HG02678 (cell line): ENCODE measurements at regions not wholly inside any gene's neighbourhood (a gene's known extent, or its start where the extent isn't known, plus 50 kb on each side); places are given as distances from the start of the nearest gene placed in this dataset.
"Not testable (repeated sequence)": the region's sequence is repeated elsewhere in the genome, so short reads cannot be mapped to it uniquely, and the experiment has no call there.

ENCODE experiments used
- ATAC-seq: cut with Tn5 transposase; IDR thresholded peaks from one replicate; pipeline ENCODE4 v1.9.1; 2021; ENCODE audit warnings: mild to moderate bottlenecking, moderate library complexity; ENCODE audit not compliant: unreplicated experiment

DNA sequence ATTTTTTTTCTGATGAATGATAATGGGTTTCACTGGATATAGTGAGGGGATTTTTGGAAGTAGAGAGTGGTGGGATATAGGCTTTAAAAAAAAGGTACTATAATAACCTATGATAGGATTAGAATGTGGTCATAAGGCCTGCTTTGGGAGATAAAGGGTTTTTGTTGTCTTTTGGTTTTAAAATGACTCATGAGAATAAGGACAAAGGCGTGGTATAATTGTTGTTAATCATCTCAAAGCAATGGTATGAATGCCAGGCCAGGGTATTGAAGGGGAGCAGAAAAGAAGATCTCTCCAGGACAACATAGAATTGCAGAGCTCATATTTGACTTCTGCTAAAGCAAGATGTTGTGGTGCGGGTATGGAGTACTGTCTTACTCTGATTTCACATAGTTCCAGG is 579.4 kb downstream of the JRKL start:
- ATAC-seq: no peak

- ATAC-seq: no peak
These were observed 588.9 kb downstream of the JRKL start for GRCh38 chr11:96978751-96979150.

GRCh38 chr11:96986516-96986915 is 596.7 kb downstream of the JRKL start:
- no peak for ATAC-seq

DNA sequence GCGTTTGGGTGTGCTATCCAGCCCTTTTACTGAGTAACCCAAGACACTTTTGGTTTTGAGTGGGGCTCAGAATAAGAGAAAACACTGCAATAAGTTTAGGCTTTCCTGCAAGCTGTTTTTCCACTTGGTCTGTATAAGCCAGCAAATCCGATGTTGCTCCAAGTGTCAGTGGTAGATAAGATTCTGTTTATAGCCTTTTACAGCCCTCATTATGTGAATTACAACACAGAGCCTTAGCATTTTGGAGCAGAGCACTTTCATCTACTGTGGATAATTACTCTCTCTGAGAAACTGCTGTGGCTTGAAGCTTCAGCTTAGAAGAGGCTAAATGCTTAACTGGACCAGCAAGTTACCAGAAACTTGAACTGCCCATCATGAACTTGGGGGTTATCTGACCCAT is 601.1 kb downstream of the JRKL start:
- ATAC-seq: no peak

DNA sequence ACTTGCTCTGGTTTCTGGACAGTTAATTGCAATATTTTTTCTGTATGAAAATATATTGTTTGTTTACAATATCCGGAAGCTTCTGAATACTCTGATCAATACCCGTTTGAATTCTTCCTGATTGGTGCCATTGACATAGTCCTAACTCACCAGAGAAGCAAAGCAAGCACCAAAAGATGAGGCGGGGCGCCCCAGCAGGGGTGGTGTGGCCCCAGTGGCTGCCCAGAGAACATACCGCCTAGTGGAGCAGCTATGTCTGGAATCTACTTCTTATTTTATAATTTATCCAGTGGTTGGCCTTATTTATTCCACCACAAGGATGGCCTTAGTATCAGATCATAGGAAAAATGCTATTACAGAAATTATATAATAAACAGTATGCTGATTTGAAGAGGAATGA is 610.7 kb downstream of the JRKL start:
- no peak for ATAC-seq

- ATAC-seq: no peak
These were observed 617.5 kb downstream of the JRKL start for GRCh38 chr11:97007283-97007682.

- ATAC-seq: no peak
These were observed 619.8 kb downstream of the JRKL start for GRCh38 chr11:97009613-97010012.

DNA sequence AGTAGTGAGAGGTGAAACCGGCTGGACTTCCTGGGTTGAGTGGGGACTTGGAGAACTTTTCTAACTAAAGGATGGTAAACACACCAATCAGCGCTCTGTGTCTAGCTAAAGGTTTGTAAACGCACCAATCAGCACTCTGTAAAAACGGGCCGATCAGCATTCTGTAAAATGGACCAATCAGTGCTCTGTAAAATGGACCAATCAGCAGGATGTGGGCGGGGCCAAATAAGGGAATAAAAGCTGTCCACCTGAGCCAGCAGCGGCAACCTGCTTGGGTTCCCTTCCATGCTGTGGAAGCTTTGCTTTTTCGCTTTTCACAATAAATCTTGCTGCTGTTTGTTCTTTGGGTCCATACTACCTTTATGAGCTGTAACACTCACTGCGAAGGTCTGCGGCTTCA is 621.2 kb downstream of the JRKL start:
- ATAC-seq: not testable (repeated sequence)

DNA sequence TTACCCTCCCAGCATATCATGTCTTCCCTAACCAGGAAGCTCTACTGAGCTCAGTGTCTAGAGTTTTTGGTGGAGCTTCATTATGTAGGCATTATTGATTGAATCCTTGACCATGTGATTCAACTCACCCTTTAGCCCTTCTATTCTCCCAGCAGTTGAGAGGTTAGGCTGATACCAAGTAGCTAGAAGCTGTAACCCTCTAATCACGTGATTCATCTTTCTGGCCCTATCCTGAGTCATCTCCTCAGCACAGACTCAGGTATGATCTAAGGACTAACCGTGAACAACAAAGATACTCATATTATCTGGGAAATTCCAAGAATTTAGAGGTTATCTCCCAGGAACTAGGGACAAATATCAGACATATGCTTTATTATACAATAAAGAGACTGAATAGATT is 625.5 kb downstream of the JRKL start:
- ATAC-seq: no peak

DNA sequence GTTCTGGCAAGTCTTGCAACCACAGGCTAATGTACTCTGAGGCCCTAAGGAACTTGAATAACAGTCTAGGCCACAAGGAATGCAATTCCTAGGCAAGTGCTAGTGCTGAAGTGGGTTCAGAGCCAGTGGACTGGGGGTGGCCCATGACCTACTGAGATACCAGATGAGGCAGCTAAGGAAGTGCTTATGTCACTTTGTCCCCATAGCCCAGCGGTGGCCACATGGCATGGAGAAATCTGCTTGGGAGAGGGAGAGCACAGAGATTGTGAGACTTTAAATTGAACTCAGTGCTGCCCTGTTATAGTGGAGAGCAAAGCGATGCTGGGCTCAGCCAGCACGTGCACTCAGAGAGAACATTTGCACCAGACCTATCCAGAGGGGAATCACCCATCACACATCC is 629.5 kb downstream of the JRKL start:
- ATAC-seq: no peak

- no peak for ATAC-seq
These were observed 629.9 kb downstream of the JRKL start for GRCh38 chr11:97019754-97020153.

DNA sequence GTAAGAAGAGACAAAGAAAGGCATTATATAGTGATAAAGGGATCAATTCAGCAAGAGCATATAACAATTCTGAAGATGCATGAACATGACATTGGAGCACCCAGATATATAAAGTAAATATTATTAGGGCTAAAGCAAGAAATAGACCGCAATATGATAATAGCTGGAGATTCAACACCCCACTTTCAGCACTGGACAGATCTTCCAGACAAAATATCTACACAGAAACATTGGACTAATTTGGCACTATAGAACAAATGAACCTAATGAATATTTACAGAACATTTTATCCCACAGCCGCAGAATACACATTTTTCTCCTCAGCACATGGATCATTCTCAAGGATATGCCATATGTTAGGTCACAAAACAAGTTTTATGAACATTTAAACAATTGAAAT is 633.1 kb downstream of the JRKL start:
- no peak for ATAC-seq

DNA sequence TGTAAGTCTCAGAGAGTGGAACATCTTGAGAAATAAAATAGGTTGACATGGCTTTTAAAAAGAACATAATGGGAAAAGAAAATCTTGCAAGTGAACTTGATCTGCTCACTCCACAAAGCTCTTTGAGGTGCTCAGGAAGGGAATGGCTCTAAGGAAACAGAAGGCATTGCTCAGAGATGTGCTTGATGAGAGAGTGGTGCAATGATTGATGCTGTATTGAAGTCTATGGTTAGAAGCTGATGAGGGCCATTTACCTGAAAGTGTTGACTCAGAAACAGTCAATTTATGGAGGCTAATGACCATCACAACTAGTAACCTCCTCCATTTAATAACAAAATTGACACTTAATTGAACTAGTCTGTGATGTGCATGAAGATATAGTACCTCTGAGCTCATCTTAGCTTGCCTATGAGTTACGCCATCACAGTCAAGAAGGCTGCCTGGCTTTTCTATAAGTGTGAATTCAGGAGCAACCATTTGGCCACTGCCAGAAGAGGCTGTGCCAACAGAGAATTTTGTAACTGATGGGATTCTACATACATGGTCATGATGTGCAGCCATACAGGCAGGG is 639.1 kb downstream of the JRKL start:
- ATAC-seq: no peak

GRCh38 chr11:97033178-97033577 is 643.4 kb downstream of the JRKL start:
- ATAC-seq: no peak

DNA sequence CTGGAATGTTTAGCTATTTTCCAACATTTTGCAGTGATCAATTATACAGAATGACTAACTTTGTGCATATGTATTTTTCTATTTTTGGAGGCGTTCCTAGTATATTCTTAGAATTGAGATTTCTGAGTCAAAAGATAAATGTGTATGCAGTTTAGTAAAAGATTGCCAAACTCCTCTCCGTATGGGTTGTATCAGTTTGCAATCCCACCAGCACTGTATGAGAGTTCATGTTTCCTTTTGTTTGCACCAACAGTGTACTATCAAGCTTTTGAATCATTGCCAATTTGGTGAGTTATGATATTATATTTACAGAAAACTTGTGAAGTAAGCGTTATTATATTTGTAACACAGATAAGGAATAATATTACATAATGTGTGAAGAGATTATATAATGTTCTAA is 658.7 kb downstream of the JRKL start:
- ATAC-seq: no peak

DNA sequence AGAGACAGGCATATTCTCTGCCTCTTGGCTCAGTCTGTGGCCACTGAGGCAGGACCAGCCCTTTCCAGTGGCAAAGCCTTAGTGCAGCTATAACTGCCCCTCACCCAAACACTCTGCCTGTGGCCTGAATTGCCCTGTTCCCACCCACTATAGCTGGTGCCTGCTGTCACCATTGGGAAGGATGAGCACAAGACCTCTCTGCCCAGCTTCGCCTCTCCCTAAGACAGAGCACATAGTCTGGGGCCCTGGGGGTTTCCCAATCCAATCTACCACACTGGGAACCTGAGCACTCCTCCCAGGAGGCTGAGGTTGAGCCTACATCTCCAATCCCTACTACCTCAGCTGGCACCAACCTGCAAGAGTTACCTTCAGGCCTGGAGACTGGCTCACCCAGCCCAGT is 670.4 kb downstream of the JRKL start:
- no peak for ATAC-seq

DNA sequence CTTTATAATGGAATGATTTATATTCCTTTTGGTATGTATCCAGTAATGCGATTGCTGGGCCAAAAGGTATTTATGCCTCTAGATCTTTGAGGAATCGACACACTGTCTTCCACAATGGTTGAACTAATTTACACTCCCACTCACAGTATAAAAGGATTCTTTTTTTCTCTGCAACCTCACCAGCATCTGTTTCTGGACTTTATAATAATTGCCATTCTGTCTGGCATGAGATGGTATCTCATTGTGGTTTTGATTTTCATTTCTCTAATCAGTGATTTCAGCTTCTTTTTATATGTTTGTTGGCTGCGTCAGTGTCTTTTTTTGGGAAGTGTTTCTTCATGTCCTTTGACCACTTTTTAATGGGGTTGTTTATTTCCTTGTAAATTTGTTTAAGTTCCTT is 679.3 kb downstream of the JRKL start:
- no peak for ATAC-seq

DNA sequence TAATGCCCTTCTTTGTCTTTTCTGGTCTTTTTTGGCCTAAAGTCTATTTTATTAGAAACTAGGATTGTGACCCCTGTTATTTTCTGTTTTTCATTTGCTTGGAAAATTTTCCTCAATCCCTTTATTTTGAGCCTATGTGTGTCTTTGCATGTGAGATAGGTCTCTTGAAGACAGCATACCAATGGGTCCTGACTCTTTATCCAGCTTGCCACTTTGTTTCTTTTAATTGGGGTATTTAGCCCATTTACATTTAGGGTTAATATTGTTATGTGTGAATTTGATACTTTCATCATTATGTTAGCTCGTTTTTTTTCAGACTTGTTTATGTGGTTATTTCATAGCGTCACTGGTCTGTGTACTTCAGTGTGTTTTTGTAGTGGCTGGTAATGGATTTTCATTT is 682.6 kb downstream of the JRKL start:
- no peak for ATAC-seq

DNA sequence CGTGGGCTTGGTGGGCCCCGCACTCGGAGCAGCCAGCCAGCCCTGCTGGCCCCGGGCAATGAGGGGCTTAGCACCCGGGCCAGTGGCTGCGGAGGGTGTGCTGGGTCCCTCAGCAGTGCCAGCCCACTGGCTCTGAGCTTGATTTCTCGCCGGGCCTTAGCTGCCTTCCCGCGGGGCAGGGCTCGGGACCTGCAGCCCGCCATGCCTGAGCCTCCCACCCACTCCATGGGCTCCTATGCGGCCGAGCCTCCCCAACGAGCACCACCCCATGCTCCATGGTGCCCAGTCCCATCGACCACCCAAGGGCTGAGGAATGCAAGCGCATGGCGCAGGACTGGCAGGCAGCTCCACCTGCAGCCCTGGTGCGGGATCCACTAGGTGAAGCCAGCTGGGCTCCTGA is 686.9 kb downstream of the JRKL start:
- not testable (repeated sequence) for ATAC-seq

DNA sequence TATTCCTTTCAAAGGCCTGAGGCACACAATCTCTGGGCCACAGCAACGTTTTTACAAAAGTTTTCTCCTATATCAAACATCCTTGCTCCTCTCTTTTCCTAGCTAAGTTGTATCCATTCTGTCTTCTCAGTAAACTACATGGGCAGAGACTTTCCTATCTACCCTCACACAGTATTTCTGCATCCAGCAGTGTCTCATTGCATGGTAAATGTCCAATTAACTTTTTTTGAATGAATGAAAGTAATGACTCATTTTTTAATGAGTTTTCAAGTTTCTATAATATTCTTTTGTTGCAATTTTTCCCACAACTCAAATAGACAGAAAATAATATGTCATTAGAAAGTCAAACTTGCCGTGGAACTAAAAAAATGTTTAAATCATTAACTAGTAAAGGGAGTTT is 688.6 kb downstream of the JRKL start:
- no peak for ATAC-seq

- no peak for ATAC-seq
These were observed 689.4 kb downstream of the JRKL start for GRCh38 chr11:97079244-97079643.

DNA sequence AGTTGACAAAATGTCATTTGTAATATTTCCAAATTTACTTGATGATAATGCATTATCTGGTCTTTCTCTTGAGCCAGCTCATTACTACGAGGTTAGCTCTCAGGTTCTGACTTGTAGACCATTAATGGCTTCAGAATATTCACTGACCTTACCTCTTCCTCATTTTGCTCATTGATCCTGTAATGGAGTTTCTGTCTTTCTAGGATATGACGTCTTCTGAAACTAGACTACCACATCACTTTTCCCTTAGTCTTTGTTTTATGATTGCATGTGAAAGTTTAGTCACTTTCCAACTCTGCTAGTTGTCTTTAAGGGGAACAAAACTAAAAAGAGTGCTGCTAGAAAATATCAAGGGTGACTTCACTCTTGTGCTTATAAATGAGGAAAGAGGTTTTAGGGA is 697.6 kb downstream of the JRKL start:
- ATAC-seq: no peak

DNA sequence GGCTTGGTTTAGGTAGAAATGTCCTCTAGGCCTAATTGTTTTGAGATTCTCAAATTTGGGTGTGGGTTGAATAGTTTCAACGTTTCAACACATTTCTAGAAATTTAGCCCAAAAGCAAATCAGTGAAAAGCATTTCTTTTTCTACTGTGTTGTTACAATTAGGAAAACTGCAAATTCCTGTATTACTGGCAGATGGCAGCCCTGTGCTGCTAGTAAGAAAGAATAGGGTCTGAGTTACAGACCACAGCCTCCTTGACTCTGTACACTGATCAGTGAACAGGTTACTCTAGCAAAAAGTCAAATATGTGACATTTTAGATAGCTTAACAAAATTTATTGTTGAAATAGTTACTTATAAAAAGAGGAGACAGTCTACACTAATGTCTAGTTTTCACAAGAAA is 703.0 kb downstream of the JRKL start:
- no peak for ATAC-seq

DNA sequence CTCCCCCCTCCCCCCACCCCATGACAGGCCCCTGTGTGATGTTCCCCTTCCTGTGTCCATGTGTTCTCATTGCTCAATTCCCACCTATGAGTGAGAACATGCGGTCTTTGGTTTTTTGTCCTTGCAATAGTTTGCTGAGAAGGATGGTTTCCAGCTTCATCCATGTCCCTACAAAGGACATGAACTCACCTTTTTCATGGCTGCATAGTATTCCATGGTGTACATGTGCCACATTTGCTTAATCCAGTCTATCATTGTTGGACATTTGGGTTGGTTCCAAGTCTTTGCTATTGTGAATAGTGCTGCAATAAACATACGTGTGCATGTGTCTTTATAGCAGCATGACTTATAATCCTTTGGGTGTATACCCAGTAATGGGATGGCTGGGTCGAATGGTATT is 712.4 kb downstream of the JRKL start:
- ATAC-seq: not testable (repeated sequence)
